EH (cell line): ENCODE measurements at regions not wholly inside any gene's neighbourhood (a gene's known extent, or its start where the extent isn't known, plus 50 kb on each side); places are given as distances from the start of the nearest gene placed in this dataset.

ENCODE experiments used
- DNase-seq: peaks from one replicate; pipeline ENCODE4 v3.0.0-alpha.2; 2015; ENCODE audit warnings: low read depth

DNA sequence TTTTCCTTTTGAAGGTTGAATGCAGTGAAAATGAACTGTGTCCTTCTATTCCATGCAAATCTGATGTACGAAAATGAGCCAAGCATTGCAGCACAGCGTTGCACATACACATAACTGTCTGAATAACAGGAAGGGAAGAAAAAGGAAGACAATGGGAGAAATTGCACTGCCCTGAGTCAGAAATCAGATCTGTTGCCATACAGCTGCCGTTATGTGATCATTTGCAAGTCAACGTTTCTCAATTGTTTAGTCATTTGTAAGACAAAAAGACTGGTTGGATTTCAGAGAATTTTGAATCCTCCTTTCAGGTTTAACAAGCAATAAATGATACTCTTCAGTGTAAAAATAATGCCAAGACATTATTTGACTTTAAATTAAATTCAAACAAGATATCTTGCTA lies 284.1 kb downstream of the DSEL start:
- peak; percentile 30 for DNase-seq

DNA sequence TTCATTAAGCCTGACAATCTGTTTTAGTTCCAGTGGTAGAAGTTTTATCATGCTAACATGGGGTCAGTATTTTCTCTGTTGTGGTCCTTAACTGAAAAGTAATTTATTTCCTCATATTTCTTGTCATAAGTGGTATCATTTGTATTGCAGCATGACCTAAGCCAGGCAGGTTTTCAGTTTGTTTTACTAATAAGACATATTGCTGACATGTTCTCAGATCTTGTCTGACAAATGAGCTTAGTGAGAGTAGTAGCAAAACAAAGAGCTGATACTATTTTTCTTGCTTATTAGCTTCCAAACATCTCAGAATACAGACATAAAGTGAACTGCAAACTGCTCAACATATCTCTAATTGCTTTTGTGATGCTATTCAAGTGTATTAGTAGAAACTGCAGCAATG lies 293.6 kb downstream of the DSEL start:
- DNase-seq, result no peak

DNA sequence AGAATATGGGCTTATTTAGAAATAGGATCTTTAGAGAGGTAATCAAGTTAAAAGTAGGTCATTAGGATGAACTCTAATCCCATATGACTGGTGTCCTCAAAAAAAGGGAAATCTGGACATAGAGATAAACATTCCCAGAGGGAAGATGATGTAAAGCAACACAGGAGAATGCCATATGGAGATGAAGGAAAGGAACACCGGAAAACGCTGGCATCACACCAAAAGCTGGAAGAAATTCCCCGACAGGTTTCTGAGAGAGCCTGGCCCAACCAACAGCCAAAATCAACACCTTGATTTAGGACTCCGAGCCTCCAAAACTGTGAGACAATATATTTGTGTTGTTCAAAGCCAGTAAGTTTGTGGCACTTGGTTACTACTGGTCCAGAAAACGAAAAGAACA lies 296.7 kb downstream of the DSEL start:
- DNase-seq, result no peak

DNA sequence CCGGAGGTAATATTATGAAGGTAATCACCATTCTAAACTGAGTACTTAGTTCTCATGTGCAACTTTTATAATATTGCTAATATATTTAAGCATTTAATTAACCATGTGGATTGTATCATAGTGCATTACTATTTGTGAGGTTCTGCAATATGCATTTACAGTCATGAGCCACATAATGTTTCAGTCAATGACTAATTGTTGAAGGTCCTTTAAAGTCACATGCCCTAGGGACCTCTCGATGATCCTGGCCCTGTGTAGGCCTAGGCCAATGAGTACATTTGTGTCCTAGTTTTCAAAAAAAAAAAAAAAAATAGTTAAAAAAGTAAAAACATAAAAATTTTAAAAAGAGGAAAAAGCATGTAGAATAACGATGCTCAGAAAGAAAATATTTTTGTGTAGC lies 298.0 kb downstream of the DSEL start:
- peak; percentile 7 for DNase-seq

DNA sequence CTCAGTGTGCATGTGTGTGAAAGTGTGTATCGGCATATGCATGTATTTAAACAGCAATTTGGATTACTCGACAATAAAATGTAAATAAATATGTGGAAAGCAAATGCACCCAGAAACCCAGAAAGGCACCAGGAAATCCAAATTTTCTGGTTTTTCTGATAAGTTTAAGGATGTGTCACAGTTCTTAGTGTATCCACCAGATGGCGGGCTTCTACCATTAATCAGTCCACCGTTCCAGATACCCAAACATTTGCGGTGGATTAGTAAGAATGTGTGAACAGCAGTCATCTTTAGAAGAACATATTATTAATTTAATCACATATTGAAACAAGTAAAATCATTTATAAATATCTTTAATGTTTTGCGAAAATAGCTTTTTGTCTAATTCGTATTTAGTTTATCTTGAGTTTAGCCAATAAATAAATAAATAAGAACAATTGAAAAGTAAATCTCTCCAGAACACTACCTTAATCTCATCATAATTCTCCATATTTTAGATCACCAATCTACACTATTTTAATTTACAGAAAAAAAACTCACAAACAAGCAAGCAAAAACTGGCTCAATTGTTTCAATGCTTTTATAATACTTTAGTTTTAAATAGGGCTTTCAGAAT lies 298.9 kb downstream of the DSEL start:
- peak; percentile 71 for DNase-seq

DNA sequence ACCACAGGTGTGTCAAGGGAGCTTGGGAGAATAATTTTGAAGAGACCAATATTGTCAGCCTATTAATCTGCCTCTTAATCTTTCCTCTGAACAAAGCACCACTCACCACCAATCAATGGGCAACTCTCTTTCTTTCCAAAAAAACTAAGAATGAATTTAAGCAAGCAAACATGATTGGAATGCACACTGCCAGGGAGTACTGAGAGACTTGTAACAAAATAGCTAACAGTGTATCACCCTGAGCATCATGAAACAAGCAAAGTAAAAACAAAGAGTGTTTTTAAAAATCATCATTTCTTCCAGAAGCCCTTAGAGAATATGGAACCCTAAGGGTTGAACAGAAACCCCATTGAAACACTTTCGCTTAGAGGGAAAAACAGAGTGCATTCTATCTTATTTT lies 299.7 kb downstream of the DSEL start:
- peak; percentile 50 for DNase-seq

DNA sequence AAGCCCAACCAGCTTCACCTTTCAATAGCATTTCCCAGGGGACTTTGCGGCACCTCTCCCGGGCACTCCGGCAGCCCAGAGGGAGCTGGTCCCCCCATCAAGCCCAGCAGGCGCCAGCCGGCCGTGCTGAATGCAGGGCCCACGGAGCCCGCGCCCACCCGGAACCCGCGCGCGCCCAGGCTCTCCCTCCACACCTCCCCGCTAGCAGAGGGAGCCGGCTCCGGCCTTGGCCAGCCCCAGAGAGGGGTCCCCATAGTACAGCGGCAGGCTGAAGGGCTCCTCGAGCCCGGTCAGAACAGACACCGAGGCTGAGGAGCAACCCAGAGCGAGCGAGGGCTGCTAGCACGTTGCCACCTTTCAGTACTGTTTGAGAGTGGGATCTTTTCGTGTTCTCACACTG lies 300.8 kb downstream of the DSEL start:
- DNase-seq, result no peak

DNA sequence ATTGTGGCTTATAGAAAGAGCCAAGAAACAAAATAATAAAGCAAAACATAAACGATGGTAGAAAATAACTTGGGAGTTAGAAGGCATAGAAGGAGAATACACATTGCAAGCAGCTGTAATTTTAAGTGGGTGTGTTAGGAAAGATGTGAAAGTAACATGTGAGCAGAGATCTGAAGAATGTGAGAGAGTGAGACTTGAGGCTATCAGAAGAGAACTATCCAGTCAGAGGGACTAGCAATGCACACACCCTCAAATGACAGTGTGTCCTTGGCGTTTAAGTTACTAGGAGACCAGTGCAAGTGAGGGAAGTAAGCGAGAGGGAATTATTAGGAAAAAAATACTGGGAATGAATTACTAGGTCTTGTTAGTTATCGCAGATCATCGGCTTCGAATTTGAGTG lies 304.9 kb downstream of the DSEL start:
- peak; percentile 19 for DNase-seq

DNA sequence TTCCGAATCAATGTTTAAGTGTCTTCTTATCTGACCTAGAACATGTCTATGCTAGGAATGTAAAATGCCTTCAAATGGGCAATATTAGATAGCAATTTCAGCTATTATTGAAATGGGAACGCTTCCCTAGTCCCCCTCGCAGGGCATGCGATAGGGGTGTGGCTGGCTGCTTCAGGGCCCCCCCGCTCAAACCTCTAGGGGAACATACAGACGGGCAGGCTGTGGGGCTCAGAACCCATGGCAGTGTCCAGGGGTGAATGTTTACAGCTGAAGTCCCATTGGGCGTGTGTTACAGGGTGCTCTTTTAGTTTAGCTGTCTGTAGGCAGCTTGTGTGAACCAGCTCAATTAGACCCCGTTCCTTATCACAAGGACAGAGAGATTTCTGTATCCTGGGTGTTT lies 315.9 kb downstream of the DSEL start:
- no peak for DNase-seq

DNA sequence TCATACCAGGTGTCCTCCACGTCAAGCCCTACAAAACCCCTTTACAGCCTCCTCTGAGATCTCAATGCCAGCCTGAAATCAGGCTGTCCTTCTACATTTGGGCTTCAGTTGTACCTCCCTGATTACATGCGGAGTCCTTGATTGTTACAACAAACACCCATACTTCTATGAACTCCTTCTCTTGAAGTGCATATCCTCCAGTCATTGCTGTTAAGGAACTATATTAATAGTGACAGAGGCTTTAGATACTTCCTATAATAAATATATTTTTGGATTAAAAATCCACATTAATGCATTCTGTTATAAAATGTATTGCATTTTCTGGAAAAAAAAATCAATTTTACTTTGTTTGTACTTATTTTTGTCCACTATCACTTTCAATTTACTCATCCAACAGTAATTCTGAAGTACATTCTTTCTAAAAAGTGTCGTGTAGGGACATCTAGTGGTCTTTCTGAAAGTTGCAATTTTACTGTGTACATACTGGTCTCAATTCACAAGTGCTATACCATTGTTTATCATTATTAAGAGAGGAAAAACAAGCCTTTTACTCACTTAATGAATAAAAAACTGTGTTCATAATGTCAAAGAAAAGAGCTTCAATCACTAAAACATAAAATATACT lies 316.4 kb downstream of the DSEL start:
- peak; percentile 68 for DNase-seq

DNA sequence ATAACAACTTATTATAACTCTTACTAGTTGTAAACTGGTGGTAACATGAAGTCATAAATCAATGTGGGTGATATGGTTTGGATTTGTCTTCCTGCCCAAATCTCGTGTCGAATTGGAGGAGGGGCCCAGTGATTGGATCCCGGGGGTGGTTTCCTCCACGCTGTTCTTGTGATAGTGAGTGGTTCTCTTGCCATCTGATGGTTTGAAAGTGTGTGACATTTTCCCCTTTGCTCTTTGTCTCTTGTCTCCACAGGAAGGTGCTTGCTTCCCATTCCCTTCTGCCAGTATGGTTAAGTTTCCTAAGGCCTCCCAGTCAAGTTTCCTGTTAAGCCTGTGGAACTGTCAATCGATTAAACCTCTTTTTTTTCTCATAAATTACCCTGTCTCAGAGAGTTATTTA lies 321.6 kb downstream of the DSEL start:
- DNase-seq, result no peak

DNA sequence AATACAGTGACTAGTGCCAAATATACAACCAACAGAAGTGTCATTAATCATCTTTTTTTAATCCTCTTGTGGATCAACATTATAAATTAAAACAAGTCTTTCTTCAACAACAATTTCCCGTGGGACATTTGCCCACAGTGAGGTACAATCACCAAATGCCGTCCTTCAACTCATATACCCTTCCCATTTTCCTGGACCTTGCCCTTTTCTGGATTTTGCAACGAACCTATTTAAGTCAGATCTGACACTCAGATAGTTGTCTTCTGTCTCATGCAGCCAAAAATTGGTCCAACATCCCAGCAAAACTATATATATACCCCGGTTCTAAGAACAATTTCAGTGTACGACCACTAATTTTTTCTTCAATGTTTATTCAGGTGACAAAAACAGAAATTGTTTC lies 324.0 kb downstream of the DSEL start:
- DNase-seq, result no peak

DNA sequence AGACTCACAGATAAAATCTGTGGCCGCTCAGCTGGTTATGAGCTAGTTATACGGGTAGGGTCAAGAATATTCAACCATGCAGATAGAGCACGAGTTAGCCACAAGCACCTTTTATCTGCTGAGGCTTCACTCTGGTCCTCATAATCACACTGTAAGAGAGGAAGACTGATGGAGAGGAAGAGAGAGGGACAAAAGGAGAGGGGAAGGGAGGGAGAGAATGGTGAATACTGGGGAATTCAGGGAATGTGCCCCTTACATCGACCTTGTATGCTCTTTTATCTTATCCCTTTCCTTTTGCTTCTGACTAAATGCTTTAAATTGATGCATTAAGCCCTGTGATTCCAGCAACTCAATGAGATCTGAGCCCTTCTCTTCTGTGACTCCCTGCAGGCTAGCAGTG lies 333.1 kb downstream of the DSEL start:
- no peak for DNase-seq

DNA sequence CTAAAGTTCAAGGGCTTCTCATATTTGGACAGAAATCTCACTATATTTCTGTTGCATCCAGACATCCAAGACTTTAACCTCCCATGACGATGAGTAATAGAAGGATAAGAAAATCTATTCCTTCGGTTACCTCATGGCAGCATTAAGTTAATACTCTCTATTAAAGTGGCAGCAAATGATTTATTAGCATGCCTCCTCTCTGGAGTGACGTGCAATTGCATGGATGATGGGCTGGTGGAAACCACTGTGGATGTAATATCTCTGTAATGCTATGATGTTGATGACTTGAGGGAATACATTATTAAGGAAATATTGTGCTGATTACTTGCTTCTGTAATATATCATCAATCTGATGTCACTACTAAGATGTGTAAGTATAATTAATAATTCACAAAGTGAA lies 336.8 kb downstream of the DSEL start:
- DNase-seq, result no peak

DNA sequence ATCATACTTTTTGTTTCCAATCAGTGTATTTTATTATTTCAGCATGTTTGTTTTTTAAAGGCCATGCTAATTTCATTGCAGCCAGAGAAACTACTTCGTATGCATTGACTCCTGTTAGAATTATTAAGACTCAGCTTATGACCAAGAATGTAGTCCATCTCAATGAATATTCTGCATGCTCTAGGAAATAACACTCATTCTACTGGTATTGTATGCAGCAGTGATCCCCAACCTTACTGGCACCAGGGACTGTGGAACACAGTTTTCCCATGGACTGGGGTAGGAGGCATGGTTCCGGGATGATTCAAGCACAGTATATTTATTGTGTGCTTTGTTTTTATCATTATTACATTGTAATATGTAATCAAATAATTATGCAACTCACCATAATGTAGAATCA lies 356.9 kb downstream of the DSEL start:
- no peak for DNase-seq

DNA sequence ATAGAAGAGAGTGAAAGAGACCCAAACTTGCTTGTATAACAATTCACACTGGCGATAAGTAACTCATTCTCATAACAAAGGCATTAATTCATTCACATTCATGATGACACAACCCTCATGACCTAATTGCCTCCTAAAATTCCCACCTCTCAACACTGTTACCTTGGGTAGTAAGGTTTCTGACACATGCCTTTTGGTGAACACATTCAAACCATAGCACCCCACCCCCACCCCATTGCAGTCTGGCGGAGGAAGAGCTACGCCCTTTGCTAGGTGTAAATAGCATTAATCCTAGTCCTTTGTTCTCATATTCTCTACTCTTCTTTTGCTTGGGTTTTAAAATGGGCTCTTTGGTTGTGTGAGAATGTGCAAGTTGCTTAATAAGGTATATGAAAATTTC lies 361.5 kb downstream of the DSEL start:
- DNase-seq, result no peak

DNA sequence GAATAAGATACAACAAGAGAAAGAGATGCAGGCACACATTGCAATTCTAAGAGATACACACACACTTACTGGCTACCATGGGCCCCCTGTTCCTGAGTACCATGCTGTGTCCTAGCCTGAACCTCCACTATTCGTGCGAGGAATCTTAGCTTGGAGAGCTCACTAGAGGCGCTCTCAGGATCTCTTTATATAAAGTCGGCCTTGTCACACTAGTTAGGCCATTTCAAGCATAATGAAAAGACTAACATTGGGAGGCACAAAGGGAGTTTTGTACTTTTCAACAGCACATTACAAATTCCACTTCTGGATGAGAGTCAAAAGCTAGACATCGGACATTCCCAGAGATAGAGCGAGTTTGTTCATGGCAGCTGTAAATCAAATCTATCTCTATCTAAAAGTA lies 365.2 kb downstream of the DSEL start:
- no peak for DNase-seq

DNA sequence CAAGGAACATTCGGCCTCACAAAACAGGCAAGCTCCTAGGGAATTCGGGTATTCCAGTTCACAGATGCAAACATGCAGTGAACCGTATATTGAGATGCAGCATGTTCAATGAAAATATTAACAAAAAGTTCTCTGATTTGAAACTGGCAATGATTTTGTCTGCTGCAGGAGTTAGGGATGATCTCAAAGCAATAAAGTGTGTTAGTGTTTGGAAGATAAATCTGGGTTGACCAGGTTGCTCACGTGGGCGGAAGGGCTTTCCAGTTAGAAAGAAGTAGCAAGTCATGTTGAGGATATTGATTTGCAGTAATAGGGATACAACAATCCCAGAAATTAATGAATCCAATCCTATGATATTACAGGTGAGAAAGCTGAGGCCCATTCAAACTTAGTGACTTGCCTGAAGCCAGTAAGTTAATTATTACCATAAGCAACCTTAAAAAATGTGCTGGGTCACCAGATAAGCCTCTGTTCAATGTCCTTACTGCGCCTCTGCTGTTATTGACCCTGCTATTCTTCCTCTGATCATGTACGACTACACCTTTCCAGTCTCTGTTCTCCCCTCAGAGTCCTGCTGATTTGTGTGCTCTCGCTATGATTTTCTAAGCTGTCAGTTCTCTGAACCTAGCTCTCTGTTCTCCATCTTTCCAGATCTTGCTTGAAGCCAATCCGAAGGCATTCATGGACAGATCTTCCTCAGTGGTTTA lies 370.8 kb downstream of the DSEL start:
- DNase-seq, result no peak

DNA sequence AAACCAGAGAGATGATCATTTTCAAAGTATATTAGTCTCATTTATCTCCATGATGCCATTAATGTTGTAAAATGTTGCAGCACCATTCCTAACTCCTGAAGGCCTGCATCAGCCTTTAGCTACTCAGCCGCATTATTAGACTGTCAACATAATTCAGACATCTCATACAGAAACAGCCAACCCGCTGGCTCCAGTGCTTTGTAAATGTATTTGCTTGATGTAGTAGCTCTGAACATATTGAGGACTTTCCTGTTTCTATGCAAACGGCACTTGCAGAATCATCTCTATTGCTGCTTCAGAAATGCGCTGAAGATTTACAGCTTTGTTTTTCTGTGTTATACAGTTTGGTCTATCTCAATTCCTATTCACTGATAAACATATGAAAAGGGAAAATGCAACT lies 372.2 kb downstream of the DSEL start:
- DNase-seq, result no peak

DNA sequence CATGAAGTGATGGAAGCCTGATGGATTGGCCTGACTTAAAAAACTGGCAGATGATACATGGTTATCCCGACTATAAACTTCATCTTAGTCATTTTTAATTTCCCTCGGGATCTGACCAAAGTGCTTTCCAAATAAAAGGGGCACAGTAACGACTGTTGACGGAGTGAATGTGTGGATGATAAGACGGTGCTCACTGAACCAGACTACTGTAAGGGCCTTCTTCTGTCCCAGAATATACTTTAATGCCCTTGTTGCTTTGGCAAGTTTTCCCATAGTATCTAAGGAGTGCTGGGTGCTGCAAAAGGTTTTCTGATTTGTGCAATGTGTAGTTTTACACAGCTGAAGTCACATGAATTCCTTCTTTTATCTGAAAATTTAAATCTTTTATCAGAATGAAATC lies 373.5 kb downstream of the DSEL start:
- DNase-seq, result no peak

DNA sequence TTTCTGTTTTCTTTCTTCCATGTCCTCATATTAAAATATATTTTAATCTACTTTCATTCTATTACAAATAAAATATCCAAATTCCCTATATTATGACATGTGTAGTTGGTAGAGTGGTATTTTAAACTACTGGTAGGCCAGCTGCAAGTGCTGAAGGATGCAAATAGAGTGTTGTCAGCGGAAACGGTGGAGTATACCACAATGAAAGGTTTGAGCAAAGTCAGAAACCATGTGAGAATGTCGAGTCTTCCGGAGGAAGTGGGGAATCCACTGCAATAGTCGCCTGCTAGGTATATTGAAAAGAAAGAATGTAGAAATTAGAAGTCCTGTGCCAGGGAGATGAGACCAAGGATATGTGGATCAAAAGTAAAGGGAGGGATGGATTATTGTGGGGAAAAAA lies 373.9 kb downstream of the DSEL start:
- no peak for DNase-seq

DNA sequence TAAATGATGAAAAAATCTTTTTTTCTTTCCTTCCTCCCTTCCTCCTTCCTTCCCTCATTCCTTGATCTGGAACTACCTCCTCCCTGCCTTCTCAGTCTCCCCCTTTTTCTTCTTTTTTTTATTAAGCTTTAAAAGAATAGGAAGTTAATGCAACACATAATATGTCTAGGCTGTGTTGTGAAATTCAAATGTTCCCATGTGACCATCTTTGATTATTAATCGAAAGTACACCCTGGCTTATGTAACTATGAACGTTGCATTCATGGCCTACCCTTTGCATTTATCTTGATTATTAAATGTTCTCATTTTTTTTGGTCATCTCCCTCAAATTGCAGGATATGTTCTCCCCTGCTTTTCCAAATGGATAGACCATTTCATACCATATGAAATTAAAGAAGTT lies 376.0 kb downstream of the DSEL start:
- no peak for DNase-seq

DNA sequence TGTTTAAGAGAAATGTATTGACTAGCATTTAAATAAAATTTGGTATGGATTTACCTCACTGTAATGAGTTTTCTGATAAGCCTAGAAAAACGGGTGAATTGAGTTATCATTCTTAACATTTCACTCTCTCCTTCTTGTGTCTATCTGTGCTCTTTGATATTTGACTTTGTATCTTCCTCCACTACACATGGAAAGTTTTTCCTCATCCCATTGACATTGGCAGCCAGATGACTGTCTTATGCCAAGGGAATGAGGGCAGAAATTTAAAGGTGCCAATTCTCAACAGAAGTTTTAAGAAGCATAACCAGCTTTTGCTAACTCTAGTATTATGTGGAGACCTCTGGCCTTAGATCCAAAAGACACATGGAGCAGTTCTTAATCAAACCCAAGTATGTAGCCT lies 376.6 kb downstream of the DSEL start:
- DNase-seq, result no peak

DNA sequence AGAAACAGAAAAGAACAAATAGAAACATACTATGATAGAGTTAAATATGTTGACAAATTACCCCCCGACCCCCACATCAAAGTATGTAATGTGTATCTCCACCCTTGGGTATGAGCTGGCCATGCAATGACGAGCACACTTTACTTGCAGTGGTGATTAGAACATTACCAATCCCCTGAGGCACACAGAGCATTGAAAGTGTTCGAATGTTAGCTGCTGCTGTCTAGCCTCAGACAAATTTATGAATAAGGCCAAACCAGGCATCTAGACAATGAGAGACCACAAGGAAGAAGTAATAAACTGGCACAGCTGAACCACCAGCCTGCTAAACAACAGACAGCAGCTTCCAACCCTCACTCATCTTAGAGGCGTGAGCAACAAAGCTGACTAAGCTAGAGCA lies 380.5 kb downstream of the DSEL start:
- DNase-seq, result no peak
